ENCODE measurements at regions not wholly inside any gene's neighbourhood (a gene's known extent, or its start where the extent isn't known, plus 50 kb on each side); places are given as distances from the start of the nearest gene placed in this dataset.
"Not testable (repeated sequence)": the region's sequence is repeated elsewhere in the genome, so short reads cannot be mapped to it uniquely, and the experiment has no call there.

DNA sequence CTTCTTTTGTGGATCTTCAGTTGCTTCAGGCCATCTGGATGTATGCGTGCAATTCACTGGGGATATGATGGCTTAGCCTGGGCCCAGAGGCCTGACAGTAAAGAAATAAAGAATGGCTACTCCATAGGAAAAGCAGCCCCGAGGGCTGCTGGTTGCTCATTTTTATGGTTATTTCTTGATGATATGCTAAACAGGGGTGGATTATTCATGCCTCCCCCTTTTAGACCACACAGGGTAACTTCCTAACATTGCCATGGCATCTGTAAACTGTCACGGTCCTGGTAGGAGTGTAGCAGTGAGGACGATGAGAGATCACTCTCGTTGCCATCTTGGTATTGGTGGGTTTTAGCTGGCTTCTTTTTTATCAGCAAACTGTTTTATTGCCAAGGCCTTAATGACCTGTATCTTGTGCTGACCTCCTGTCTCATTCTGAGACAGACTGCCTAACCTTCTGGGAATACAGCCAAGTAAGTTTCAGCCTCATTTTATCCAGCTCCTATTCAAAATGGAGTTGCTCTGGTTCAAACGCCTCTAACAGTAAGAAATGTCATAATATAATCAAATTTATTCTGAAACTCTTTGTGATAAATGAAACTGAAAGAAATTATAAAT lies 60.5 kb downstream of the DSEL start:
- Mint-ChIP-seq H3K27ac (no peak overlapping the region), H3K4me3 (no peak overlapping the region), H3K9me3 (peaks cover 0 to 9% (median 2%) of the 10 kb centered on the region in 11 donors), H3K4me1 (peaks cover 0 to 15% (median 9%) of the 10 kb centered on the region in 7 donors), H3K36me3 (no peaks in the 10 kb centered on the region), H3K27me3 (peaks cover 0 to 6% (median under 1%) of the 10 kb centered on the region in 5 donors)
- ChIA-PET POLR2A (no interaction called here), CTCF (no interaction called here)
- Histone ChIP-seq H3K27ac (ENCODE audit: low read depth, low read length) (no peak overlapping the region), H3K4me1 (ENCODE audit: control insufficient read depth in 2 of 2, insufficient read depth in 2 of 2, low read length in 2 of 2) (peaks cover 0 to 4% of the 10 kb centered on the region in 2 donors), H3K9me3 (ENCODE audit: control insufficient read depth in 2 of 3, low read length in 3 of 3) (no peaks in the 10 kb centered on the region), H3K27me3 (ENCODE audit: control insufficient read depth in 2 of 2, insufficient read depth in 2 of 2, low read length in 2 of 2) (no peaks in the 10 kb centered on the region), H3K4me3 (ENCODE audit: low read length) (no peak overlapping the region), H3K36me3 (ENCODE audit: control insufficient read depth in 2 of 3, insufficient read depth in 3 of 3, low read length in 3 of 3) (no peaks in the 10 kb centered on the region)
- ATAC-seq: no peak
- no peak for DNase-seq
- intact Hi-C loops (cut with micrococcal nuclease): no loop called here

GRCh38 chr18:67453901-67454300 lies 62.6 kb downstream of the DSEL start:
- ChIA-PET CTCF (no interaction called here), POLR2A (no interaction called here)
- H3K27me3 Mint-ChIP-seq: peaks cover 0 to 10% (median 0%) of the 10 kb centered on the region in 5 donors
- no peaks in the 10 kb centered on the region for H3K36me3 ChIP-seq (ENCODE audit: control insufficient read depth in 2 of 3, insufficient read depth in 3 of 3, low read length in 3 of 3)
- peaks cover 0 to 4% of the 10 kb centered on the region in 2 donors for H3K4me1 ChIP-seq (ENCODE audit: control insufficient read depth in 2 of 2, insufficient read depth in 2 of 2, low read length in 2 of 2)
- H3K27ac ChIP-seq (ENCODE audit: low read depth, low read length): no peak overlapping the region
- ATAC-seq: no peak
- peaks cover 2 to 15% (median 9%) of the 10 kb centered on the region in 7 donors for H3K4me1 Mint-ChIP-seq
- H3K4me3 Mint-ChIP-seq: no peak overlapping the region
- intact Hi-C loops (cut with micrococcal nuclease): no loop called here
- H3K27me3 ChIP-seq (ENCODE audit: control insufficient read depth in 2 of 2, insufficient read depth in 2 of 2, low read length in 2 of 2): no peaks in the 10 kb centered on the region
- DNase-seq: no peak
- peaks cover 4 to 19% (median 8%) of the 10 kb centered on the region in 11 donors for H3K9me3 Mint-ChIP-seq
- peaks cover 0 to 11% (median 0%) of the 10 kb centered on the region in 5 donors for H3K36me3 Mint-ChIP-seq
- H3K27ac Mint-ChIP-seq: no peak overlapping the region
- H3K9me3 ChIP-seq (ENCODE audit: control insufficient read depth in 2 of 3, low read length in 3 of 3): no peaks in the 10 kb centered on the region
- no peak overlapping the region for H3K4me3 ChIP-seq (ENCODE audit: low read length)

DNA sequence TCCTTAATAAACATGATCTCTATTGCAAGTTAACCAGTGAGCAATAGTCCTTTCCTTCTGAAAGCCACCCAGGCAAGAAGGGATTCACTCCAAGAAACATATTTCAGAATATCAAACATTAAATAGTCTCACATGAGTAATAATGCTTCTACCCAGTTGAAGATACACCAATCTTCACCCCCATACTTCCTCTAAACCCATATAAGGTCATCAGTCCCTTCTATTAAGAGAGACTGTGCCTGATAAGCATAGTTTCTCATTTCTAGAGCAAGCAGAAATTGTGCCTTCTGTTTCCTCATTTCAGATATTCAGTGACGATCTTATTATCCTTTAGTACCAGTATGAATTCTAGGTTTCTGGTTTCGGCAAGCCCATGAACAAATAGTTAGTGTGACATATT lies 64.6 kb downstream of the DSEL start:
- no peaks in the 10 kb centered on the region for H3K9me3 ChIP-seq (ENCODE audit: control insufficient read depth in 2 of 3, low read length in 3 of 3)
- no peak overlapping the region for H3K27ac ChIP-seq (ENCODE audit: low read depth, low read length)
- ATAC-seq: no peak
- Mint-ChIP-seq H3K27ac (no peak overlapping the region), H3K27me3 (peaks cover 0 to 10% (median 0%) of the 10 kb centered on the region in 5 donors), H3K36me3 (peaks cover 0 to 15% (median 0%) of the 10 kb centered on the region in 5 donors), H3K9me3 (peaks cover 4 to 24% (median 11%) of the 10 kb centered on the region in 11 donors), H3K4me1 (peaks cover 2 to 15% (median 9%) of the 10 kb centered on the region in 7 donors), H3K4me3 (no peak overlapping the region)
- H3K36me3 ChIP-seq (ENCODE audit: control insufficient read depth in 2 of 3, insufficient read depth in 3 of 3, low read length in 3 of 3): no peaks in the 10 kb centered on the region
- ChIA-PET POLR2A (no interaction called here), CTCF (interaction anchor here (1.2 kb wide), 1 partner anchor 64 kb away, joined by 3 read pairs; the partner anchor contains the start of gene DSEL)
- H3K27me3 ChIP-seq (ENCODE audit: control insufficient read depth in 2 of 2, insufficient read depth in 2 of 2, low read length in 2 of 2): no peaks in the 10 kb centered on the region
- peaks cover 0 to 4% of the 10 kb centered on the region in 2 donors for H3K4me1 ChIP-seq (ENCODE audit: control insufficient read depth in 2 of 2, insufficient read depth in 2 of 2, low read length in 2 of 2)
- H3K4me3 ChIP-seq (ENCODE audit: low read length): no peak overlapping the region
- intact Hi-C loops (cut with micrococcal nuclease): no loop called here
- DNase-seq: no peak

- H3K36me3 ChIP-seq (ENCODE audit: control insufficient read depth in 2 of 3, insufficient read depth in 3 of 3, low read length in 3 of 3); H3K27ac Mint-ChIP-seq; ATAC-seq; H3K9me3 ChIP-seq (ENCODE audit: control insufficient read depth in 2 of 3, low read length in 3 of 3); H3K4me1 ChIP-seq (ENCODE audit: control insufficient read depth in 2 of 2, insufficient read depth in 2 of 2, low read length in 2 of 2); H3K27me3 ChIP-seq (ENCODE audit: control insufficient read depth in 2 of 2, insufficient read depth in 2 of 2, low read length in 2 of 2); intact Hi-C loops (cut with micrococcal nuclease); H3K27me3 Mint-ChIP-seq; H3K4me3 ChIP-seq (ENCODE audit: low read length); H3K27ac ChIP-seq (ENCODE audit: low read depth, low read length): not testable (repeated sequence)
- ChIA-PET CTCF (interaction anchor here (1.2 kb wide), 1 partner anchor 65 kb away, joined by 3 read pairs; the partner anchor contains the start of gene DSEL), POLR2A (interaction anchor here (0.6 kb wide), 1 partner anchor 65 kb away, joined by 3 read pairs; no protein-coding TSS in a partner anchor)
- Mint-ChIP-seq H3K9me3 (peaks cover 4 to 24% (median 11%) of the 10 kb centered on the region in 11 donors), H3K36me3 (peaks cover 0 to 15% (median 0%) of the 10 kb centered on the region in 5 donors), H3K4me1 (peaks cover 2 to 15% (median 9%) of the 10 kb centered on the region in 7 donors), H3K4me3 (peak overlapping the region in 1 of 10 donors; percentile 11)
- peak in 4 of 9 donors; percentile 3 to 21 (median 8) for DNase-seq
These were observed 65.4 kb downstream of the DSEL start for GRCh38 chr18:67451101-67451500.

DNA sequence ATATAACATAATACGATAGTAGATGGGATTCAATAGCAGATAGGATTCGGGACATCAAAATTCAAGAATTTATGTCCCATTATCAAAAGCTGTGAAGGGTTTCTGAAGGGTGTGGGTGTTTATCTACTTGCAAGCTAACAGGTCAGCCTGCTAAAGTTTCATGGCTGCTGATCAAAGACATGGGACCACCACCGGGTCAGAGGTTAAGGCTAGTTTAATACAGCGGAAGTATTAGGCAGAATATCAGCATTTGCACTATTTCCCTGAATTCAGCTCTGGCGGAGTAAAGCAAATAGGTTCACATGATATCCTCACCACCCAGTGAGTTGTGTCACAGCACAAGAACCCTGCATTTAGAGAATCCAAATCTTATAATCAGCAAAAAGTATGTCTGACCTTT lies 82.5 kb downstream of the DSEL start:
- Histone ChIP-seq H3K27ac (ENCODE audit: low read depth, low read length) (no peak overlapping the region), H3K27me3 (ENCODE audit: control insufficient read depth in 2 of 2, insufficient read depth in 2 of 2, low read length in 2 of 2) (no peaks in the 10 kb centered on the region), H3K36me3 (ENCODE audit: control insufficient read depth in 2 of 3, insufficient read depth in 3 of 3, low read length in 3 of 3) (no peaks in the 10 kb centered on the region), H3K9me3 (ENCODE audit: control insufficient read depth in 2 of 3, low read length in 3 of 3) (no peaks in the 10 kb centered on the region), H3K4me1 (ENCODE audit: control insufficient read depth in 2 of 2, insufficient read depth in 2 of 2, low read length in 2 of 2) (no peaks in the 10 kb centered on the region), H3K4me3 (ENCODE audit: low read length) (no peak overlapping the region)
- DNase-seq (no peak), ATAC-seq (no peak)
- ChIA-PET POLR2A (no interaction called here), CTCF (no interaction called here)
- intact Hi-C loops (cut with micrococcal nuclease): no loop called here
- Mint-ChIP-seq H3K27ac (no peak overlapping the region), H3K4me3 (no peak overlapping the region), H3K27me3 (peaks cover 0 to 6% (median 0%) of the 10 kb centered on the region in 5 donors), H3K4me1 (no peaks in the 10 kb centered on the region), H3K36me3 (peaks cover 0 to 6% (median 0%) of the 10 kb centered on the region in 5 donors), H3K9me3 (peaks cover 0 to 16% (median 7%) of the 10 kb centered on the region in 11 donors)

GRCh38 chr18:67432806-67433205 lies 83.7 kb downstream of the DSEL start:
- POLR2A ChIA-PET: no interaction called here
- H3K27me3 Mint-ChIP-seq: peaks cover 0 to 6% (median 0%) of the 10 kb centered on the region in 5 donors

GRCh38 chr18:67428805-67429204 lies 87.7 kb downstream of the DSEL start:
- ChIA-PET CTCF (no interaction called here), POLR2A (no interaction called here)
- no peaks in the 10 kb centered on the region for H3K9me3 ChIP-seq (ENCODE audit: control insufficient read depth in 2 of 3, low read length in 3 of 3)
- Mint-ChIP-seq H3K4me3 (no peak overlapping the region), H3K36me3 (no peaks in the 10 kb centered on the region), H3K9me3 (peaks cover 0 to 1% (median 0%) of the 10 kb centered on the region in 11 donors), H3K27me3 (peaks cover 0 to 6% (median 0%) of the 10 kb centered on the region in 5 donors), H3K27ac (no peak overlapping the region), H3K4me1 (no peaks in the 10 kb centered on the region)
- DNase-seq (no peak), ATAC-seq (no peak)
- H3K4me1 ChIP-seq (ENCODE audit: control insufficient read depth in 2 of 2, insufficient read depth in 2 of 2, low read length in 2 of 2): no peaks in the 10 kb centered on the region
- intact Hi-C loops (cut with micrococcal nuclease): loop anchor here in 1 of 2 donors (10.0 kb wide), 1 partner anchor 64 kb away; no protein-coding TSS in a partner anchor
- H3K27ac ChIP-seq (ENCODE audit: low read depth, low read length): no peak overlapping the region
- H3K4me3 ChIP-seq (ENCODE audit: low read length): no peak overlapping the region
- H3K27me3 ChIP-seq (ENCODE audit: control insufficient read depth in 2 of 2, insufficient read depth in 2 of 2, low read length in 2 of 2): no peaks in the 10 kb centered on the region
- no peaks in the 10 kb centered on the region for H3K36me3 ChIP-seq (ENCODE audit: control insufficient read depth in 2 of 3, insufficient read depth in 3 of 3, low read length in 3 of 3)

More at GRCh38 chr18:67432806-67433205, 83.7 kb downstream of the DSEL start:
- no peak overlapping the region for H3K4me3 ChIP-seq (ENCODE audit: low read length)
- ATAC-seq (no peak), DNase-seq (no peak)
- H3K9me3 Mint-ChIP-seq: peaks cover 0 to 15% (median 6%) of the 10 kb centered on the region in 11 donors
- no peaks in the 10 kb centered on the region for H3K4me1 ChIP-seq (ENCODE audit: control insufficient read depth in 2 of 2, insufficient read depth in 2 of 2, low read length in 2 of 2)
- H3K36me3 ChIP-seq (ENCODE audit: control insufficient read depth in 2 of 3, insufficient read depth in 3 of 3, low read length in 3 of 3): no peaks in the 10 kb centered on the region
- H3K36me3 Mint-ChIP-seq: peaks cover 0 to 5% (median 0%) of the 10 kb centered on the region in 5 donors
- CTCF ChIA-PET: no interaction called here
- no peaks in the 10 kb centered on the region for H3K9me3 ChIP-seq (ENCODE audit: control insufficient read depth in 2 of 3, low read length in 3 of 3)
- H3K27ac ChIP-seq (ENCODE audit: low read depth, low read length): no peak overlapping the region
- H3K27me3 ChIP-seq (ENCODE audit: control insufficient read depth in 2 of 2, insufficient read depth in 2 of 2, low read length in 2 of 2): no peaks in the 10 kb centered on the region
- no peak overlapping the region for H3K4me3 Mint-ChIP-seq
- no peaks in the 10 kb centered on the region for H3K4me1 Mint-ChIP-seq
- intact Hi-C loops (cut with micrococcal nuclease): no loop called here
- no peak overlapping the region for H3K27ac Mint-ChIP-seq
